ENCODE measurements at regions not wholly inside any gene's neighbourhood (a gene's known extent, or its start where the extent isn't known, plus 50 kb on each side); places are given as distances from the start of the nearest gene placed in this dataset.

DNA sequence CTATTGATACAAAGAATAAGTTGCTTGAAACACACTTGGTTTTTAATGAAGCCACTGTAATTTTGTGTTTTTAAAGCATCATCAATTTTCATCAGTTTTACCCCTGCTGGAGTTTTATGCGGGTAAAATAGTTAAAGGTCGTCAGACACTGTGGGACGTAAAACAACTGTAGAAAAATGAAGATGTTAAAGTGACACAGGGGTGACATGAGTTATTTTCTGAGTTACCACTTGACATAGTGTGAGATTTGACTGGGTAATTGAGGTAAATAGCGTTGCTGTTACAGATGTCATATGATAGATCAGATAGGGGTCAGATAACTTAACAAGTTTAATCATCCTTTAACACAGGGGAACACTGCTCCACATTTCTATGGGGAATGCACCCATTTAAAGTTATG lies 297.6 kb downstream of the CHL1 start:
- H3K9me3 ChIP-seq = no peaks in the 10 kb centered on the region
- H3K4me3 ChIP-seq = no peak overlapping the region
- no peaks in the 10 kb centered on the region for H3K27me3 ChIP-seq
- WGBS, 2 donors = 87 to 92% methylated on average over 4 of the region's 4 CpGs
- TF ChIP-seq, protein P1, sequence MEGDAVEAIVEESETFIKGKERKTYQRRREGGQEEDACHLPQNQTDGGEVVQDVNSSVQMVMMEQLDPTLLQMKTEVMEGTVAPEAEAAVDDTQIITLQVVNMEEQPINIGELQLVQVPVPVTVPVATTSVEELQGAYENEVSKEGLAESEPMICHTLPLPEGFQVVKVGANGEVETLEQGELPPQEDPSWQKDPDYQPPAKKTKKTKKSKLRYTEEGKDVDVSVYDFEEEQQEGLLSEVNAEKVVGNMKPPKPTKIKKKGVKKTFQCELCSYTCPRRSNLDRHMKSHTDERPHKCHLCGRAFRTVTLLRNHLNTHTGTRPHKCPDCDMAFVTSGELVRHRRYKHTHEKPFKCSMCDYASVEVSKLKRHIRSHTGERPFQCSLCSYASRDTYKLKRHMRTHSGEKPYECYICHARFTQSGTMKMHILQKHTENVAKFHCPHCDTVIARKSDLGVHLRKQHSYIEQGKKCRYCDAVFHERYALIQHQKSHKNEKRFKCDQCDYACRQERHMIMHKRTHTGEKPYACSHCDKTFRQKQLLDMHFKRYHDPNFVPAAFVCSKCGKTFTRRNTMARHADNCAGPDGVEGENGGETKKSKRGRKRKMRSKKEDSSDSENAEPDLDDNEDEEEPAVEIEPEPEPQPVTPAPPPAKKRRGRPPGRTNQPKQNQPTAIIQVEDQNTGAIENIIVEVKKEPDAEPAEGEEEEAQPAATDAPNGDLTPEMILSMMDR (IDR thresholded peaks at IDR 0.05) = no peak
- TF ChIP-seq POLR2AphosphoS5 (IDR thresholded peaks at IDR 0.05) = no peak
- no peak for TF ChIP-seq POLR2A (IDR thresholded peaks at IDR 0.05)
- TF ChIP-seq EP300 (IDR thresholded peaks at IDR 0.05) = no peak
- H3K27ac ChIP-seq = no peak overlapping the region
- intact Hi-C loops (cut with DNase I) = no loop called here
- H3K36me3 ChIP-seq = no peaks in the 10 kb centered on the region
- no peak for DNase-seq
- peaks cover 0 to 4% (median 0%) of the 10 kb centered on the region in 4 donors for H3K4me1 ChIP-seq

DNA sequence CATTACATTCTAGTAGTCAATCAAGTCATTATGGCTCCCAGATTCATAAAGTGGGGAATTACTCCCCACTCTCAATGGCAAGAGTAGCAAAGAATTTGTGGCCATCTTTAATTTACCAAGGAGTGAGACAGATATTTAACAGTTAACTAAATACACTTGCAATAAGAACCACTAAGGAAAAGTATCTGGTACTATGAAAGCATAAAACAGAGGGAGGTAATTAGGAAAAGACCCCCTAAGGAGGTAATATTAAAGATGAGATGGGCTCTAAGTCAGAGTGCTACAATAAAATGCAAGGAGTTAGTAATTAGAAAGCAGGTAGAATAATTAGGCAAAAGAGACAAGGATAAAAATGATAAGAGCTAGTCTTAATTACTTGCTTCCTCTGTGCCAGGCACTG lies 301.9 kb downstream of the CHL1 start:
- Histone ChIP-seq H3K9me3 (no peaks in the 10 kb centered on the region), H3K36me3 (no peaks in the 10 kb centered on the region), H3K27ac (no peak overlapping the region), H3K27me3 (no peaks in the 10 kb centered on the region), H3K4me3 (no peak overlapping the region), H3K4me1 (no peaks in the 10 kb centered on the region)
- intact Hi-C loops (cut with DNase I) = no loop called here
- TF ChIP-seq POLR2A (IDR thresholded peaks at IDR 0.05) (no peak), EP300 (IDR thresholded peaks at IDR 0.05) (no peak), POLR2AphosphoS5 (IDR thresholded peaks at IDR 0.05) (no peak)
- TF ChIP-seq, protein P1 (IDR thresholded peaks at IDR 0.05) = no peak
- no peak for DNase-seq

DNA sequence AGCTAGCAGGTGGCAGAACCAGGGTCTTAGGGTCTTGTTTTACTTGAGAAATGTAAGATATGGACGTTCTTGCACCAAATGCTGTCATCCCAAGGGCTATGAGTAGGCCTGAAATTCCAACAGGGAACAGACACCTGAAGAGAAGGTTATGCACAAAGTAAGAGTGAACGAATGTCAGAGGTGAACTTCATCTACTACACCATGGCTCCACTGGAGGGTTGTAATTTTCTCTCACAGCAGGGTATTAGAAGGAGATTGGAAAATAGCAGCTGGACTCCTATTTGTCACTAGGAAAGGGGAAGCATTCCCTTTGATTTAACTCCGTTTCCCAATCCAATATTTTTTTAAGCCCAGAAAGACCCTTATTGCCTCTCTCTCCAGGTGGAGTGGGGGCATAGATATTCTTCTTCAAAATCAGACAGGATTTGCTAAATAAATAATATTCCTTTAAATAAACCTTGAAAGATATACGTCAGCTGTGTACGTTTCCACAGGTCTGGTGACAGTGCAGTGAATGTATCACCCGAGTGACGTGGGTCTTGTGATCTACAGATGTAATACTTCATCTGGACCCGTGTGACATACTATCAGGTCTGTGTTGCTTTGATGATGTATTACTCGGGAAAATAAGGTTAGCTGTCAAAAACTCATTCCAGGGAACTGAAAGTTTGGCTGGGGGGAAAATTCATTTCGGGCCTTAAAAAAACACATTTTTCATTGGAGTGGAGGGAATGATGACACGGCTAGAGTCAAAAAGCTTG lies 302.6 kb downstream of the CHL1 start:
- H3K36me3 ChIP-seq = no peaks in the 10 kb centered on the region
- no peak for DNase-seq
- H3K4me1 ChIP-seq = no peaks in the 10 kb centered on the region
- no peaks in the 10 kb centered on the region for H3K27me3 ChIP-seq
- no peak overlapping the region for H3K4me3 ChIP-seq
- TF ChIP-seq POLR2A (IDR thresholded peaks at IDR 0.05) = no peak
- no peaks in the 10 kb centered on the region for H3K9me3 ChIP-seq
- 78 to 84% methylated on average over 11 of the region's 11 CpGs for WGBS, 2 donors
- intact Hi-C loops (cut with DNase I) = no loop called here
- H3K27ac ChIP-seq = no peak overlapping the region

DNA sequence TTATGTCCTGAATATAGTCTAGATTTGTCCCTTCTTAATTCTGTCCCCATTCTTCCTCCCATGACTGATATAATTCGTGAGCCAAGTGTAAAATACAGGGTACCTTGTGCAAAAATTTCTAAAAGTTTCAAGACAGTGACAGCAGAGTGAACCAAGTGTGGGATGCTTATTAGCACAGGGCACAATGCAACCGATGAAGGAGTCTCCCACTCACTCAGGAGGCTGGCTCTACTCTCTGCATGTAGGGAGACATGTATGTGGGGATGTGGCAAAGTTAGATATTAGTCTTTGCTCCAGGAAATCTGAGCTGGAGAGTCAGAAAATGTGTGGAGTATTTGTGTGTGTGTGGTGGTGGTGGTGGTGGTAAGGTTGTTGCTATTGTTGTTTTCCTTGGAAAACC lies 305.9 kb downstream of the CHL1 start:
- Histone ChIP-seq H3K4me1 (no peaks in the 10 kb centered on the region), H3K4me3 (no peak overlapping the region), H3K27me3 (no peaks in the 10 kb centered on the region), H3K27ac (no peak overlapping the region), H3K9me3 (peaks cover 0 to 4% (median 2%) of the 10 kb centered on the region in 4 donors), H3K36me3 (no peaks in the 10 kb centered on the region)
- TF ChIP-seq POLR2AphosphoS5 (IDR thresholded peaks at IDR 0.05) = no peak
- no peak for TF ChIP-seq POLR2A (IDR thresholded peaks at IDR 0.05)
- no peak for TF ChIP-seq EP300 (IDR thresholded peaks at IDR 0.05)
- TF ChIP-seq, protein P1 (IDR thresholded peaks at IDR 0.05) = no peak
- intact Hi-C loops (cut with DNase I) = no loop called here
- DNase-seq = no peak
- WGBS, 2 donors = 49 to 74% methylated on average over 2 of the region's 2 CpGs

DNA sequence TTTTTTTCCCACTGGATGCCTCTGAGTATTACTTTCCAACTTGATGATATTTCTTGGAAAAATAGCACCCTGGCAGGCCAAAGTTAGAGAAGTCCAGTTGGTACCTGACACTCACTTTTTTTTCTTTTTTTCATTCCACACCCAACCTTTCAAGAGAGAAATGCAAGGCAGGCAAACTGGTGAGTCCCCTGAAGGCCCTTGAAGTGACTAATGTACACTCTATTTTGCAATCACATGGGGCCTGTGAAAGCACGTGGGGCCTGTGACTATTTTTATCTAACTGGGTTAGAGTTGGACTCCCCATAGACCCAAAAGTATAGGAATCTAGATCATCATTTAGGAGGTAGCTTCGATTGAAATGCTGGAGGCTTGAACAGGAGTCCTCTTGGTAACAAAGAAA lies 316.7 kb downstream of the CHL1 start:
- H3K9me3 ChIP-seq = no peaks in the 10 kb centered on the region
- DNase-seq = no peak
- no peak overlapping the region for H3K4me3 ChIP-seq
- H3K4me1 ChIP-seq = no peaks in the 10 kb centered on the region
- WGBS, 2 donors = 37 to 53% methylated on average over 2 of the region's 2 CpGs
- no peaks in the 10 kb centered on the region for H3K27me3 ChIP-seq
- H3K36me3 ChIP-seq = no peaks in the 10 kb centered on the region
- no peak overlapping the region for H3K27ac ChIP-seq
- intact Hi-C loops (cut with DNase I) = no loop called here
- TF ChIP-seq POLR2AphosphoS5 (IDR thresholded peaks at IDR 0.05) = no peak
- no peak for TF ChIP-seq EP300 (IDR thresholded peaks at IDR 0.05)

DNA sequence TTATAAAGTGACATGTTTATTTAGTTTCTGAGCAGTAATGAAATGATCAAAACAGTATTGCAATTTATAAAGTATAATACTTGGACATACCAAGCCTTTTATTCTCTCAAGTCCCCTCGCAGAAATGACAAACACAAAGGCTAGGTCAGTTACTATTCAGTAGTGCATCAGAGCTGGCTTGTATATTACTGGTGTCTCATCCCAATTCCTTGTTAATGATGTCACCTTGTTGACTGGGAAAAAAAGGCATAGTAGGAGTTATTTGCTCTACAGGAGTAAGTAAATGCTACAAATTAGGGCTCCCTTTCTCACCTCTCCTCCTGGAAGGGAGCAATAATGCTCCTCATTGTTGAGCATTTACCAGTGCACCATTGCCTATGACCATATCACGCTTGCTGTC lies 317.6 kb downstream of the CHL1 start:
- Histone ChIP-seq H3K27me3 (no peaks in the 10 kb centered on the region), H3K4me1 (no peaks in the 10 kb centered on the region), H3K27ac (no peak overlapping the region), H3K4me3 (no peak overlapping the region), H3K36me3 (no peaks in the 10 kb centered on the region), H3K9me3 (no peaks in the 10 kb centered on the region)
- intact Hi-C loops (cut with DNase I) = no loop called here
- WGBS, 2 donors = 54 to 77% methylated on average over 2 of the region's 2 CpGs
- no peak for DNase-seq
- TF ChIP-seq POLR2A (IDR thresholded peaks at IDR 0.05) (no peak), POLR2AphosphoS5 (IDR thresholded peaks at IDR 0.05) (no peak), EP300 (IDR thresholded peaks at IDR 0.05) (no peak)
- TF ChIP-seq, protein P1 (IDR thresholded peaks at IDR 0.05) = no peak

Data from sigmoid colon (tissue), 6 donors.